Upper lobe of left lung (tissue), 4 donors: ENCODE measurements at regions not wholly inside any gene's neighbourhood (a gene's known extent, or its start where the extent isn't known, plus 50 kb on each side); places are given as distances from the start of the nearest gene placed in this dataset.

Source experiments
- EP300 ChIP-seq, 4 donors: sonication (generic); formaldehyde crosslinking; IDR thresholded peaks; one replicate each; pipeline ENCODE4 v1.5.1; 2017; ENCODE audit warnings: antibody characterized with exemption in 4 of 4, control low read depth in 2 of 4
- POLR2A ChIP-seq, 4 donors: fragments of 450-650 bp; IDR thresholded peaks; one replicate each; pipeline ENCODE4 v1.5.1; 2016 to 2017; ENCODE audit warnings: antibody characterized with exemption in 4 of 4, mild to moderate bottlenecking in 2 of 4
- POLR2AphosphoS5 ChIP-seq, 2 donors: sonication (generic); formaldehyde crosslinking; IDR thresholded peaks; one replicate each; pipeline ENCODE4 v1.5.1; 2017; ENCODE audit warnings: antibody characterized with exemption in 2 of 2
- TF ChIP-seq, protein P1 (sequence below), 6 experiments: fragments of 450-650 bp in 4 of 6; fragments of 200-600 bp in 2 of 6; sonication (generic) in 2 of 6; IDR thresholded peaks; one replicate each; pipeline ENCODE4 v1.5.1; 2016 to 2019; ENCODE audit warnings: antibody characterized with exemption in 6 of 6

DNA sequence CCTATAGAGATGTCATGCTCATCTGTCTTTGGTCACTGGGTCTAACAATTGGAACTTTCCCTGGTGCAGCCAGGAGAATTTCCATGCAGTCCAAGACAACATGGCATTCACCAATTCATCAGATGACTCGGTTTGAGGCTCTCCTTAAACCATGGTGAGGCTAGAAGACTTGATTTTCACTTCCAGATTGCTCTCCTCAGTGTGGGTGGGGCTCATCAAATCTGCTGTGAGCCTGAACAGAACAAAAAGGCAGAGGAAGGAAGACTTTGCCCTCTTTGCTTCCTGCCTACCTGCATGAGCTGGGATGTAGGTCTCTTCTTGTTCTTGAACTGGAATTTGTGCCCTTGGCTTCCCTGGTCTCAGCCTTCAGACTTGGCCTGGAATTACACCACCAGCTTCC, 203.4 kb upstream of the TRIB2 start:
- no peak for TF ChIP-seq EP300 (IDR thresholded peaks at IDR 0.05)
- TF ChIP-seq, protein P1, sequence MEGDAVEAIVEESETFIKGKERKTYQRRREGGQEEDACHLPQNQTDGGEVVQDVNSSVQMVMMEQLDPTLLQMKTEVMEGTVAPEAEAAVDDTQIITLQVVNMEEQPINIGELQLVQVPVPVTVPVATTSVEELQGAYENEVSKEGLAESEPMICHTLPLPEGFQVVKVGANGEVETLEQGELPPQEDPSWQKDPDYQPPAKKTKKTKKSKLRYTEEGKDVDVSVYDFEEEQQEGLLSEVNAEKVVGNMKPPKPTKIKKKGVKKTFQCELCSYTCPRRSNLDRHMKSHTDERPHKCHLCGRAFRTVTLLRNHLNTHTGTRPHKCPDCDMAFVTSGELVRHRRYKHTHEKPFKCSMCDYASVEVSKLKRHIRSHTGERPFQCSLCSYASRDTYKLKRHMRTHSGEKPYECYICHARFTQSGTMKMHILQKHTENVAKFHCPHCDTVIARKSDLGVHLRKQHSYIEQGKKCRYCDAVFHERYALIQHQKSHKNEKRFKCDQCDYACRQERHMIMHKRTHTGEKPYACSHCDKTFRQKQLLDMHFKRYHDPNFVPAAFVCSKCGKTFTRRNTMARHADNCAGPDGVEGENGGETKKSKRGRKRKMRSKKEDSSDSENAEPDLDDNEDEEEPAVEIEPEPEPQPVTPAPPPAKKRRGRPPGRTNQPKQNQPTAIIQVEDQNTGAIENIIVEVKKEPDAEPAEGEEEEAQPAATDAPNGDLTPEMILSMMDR (IDR thresholded peaks at IDR 0.05), result no peak
- no peak for TF ChIP-seq POLR2A (IDR thresholded peaks at IDR 0.05)
- TF ChIP-seq POLR2AphosphoS5 (IDR thresholded peaks at IDR 0.05), result no peak
